HepG2 (cell line): ENCODE measurements at regions not wholly inside any gene's neighbourhood (a gene's known extent, or its start where the extent isn't known, plus 50 kb on each side); places are given as distances from the start of the nearest gene placed in this dataset.

Experiments used
- ATAC-seq: fragments of 200-7000 bp; cut with Tn5 transposase; 3 replicates; pipeline ENCODE4 v1.9.1; 2020; ENCODE audit warnings: mild to moderate bottlenecking, moderate library complexity
- BruUV-seq: library from RNA; stranded (reverse); fragments of 400-500 nt; replicated peaks from 2 replicates; lab custom pipeline; 2021; lab: Mats Ljungman, UMichigan
- CTCF ChIA-PET: fragments of 300-600 bp; formaldehyde crosslinking; extraction: SDS; loops from one replicate; lab custom pipeline; 2021; ENCODE audit warnings: low total read pairs, inconsistent platforms, low intra/inter-chr PET ratio; lab: Yijun Ruan, JAX
- POLR2A ChIA-PET: fragments of 350-600 bp; sonication (Branson Sonifier 250); formaldehyde crosslinking; loops from one replicate; lab custom pipeline; 2020; ENCODE audit warnings: antibody characterized with exemption, inconsistent platforms; lab: Yijun Ruan, JAX
- DNase-seq: peaks from one replicate; pipeline ENCODE4 v3.0.0-alpha.2; 2015; ENCODE audit warnings: low spot score
- FAIRE-seq: peaks from 3 replicates; lab custom pipeline; 2011; peaks lifted over from hg19 to GRCh38; lab: Jason Lieb, UNC
- H2AFZ ChIP-seq: one replicate; pipeline ENCODE4 v1.6.1; 2011; ENCODE audit warnings: low read length, inconsistent platforms
- H3K27ac ChIP-seq: fragments of 300-600 bp; 3 replicates; pipeline ENCODE4 v1.8.0; 2011; ENCODE audit warnings: mixed run types, mild to moderate bottlenecking, mixed read lengths, low read length, inconsistent platforms; ENCODE audit not compliant: insufficient read depth; ENCODE audit errors: extremely low read length
- H3K27me3 ChIP-seq, 2 experiments: fragments of 200-600 bp in 1 of 2; 2 replicates in 1 of 2; 3 replicates in 1 of 2; pipeline versions ENCODE4 v1.6.0 to v1.8.0; 2011; ENCODE audit warnings: low read length in 2 of 2, mild to moderate bottlenecking in 2 of 2, moderate library complexity in 2 of 2, inconsistent platforms in 1 of 2; ENCODE audit not compliant: insufficient read depth in 2 of 2, control insufficient read depth in 1 of 2
- H3K36me3 ChIP-seq, 2 experiments: fragments of 200-600 bp in 1 of 2; replicated peaks in 1 of 2; 2 replicates in 1 of 2; 3 replicates in 1 of 2; pipeline versions ENCODE4 v1.5.1 to v1.8.0; 2011; ENCODE audit warnings: low read length in 2 of 2, inconsistent platforms in 1 of 2; ENCODE audit not compliant: insufficient read depth in 2 of 2, control insufficient read depth in 1 of 2
- H3K4me1 ChIP-seq: 2 replicates; pipeline ENCODE4 v1.5.1; 2012; ENCODE audit warnings: low read length, inconsistent platforms; ENCODE audit not compliant: insufficient read depth
- H3K4me2 ChIP-seq: 2 replicates; pipeline ENCODE4 v1.6.0; 2011; ENCODE audit warnings: low read depth, low read length, inconsistent platforms
- H3K4me3 ChIP-seq, 3 experiments: fragments of 200-600 bp in 1 of 3; sonication (generic), shearing (Covaris generic) in 1 of 3; replicated peaks in 1 of 3; 2 replicates each; pipeline ENCODE4 v1.5.1; 2011 to 2016; ENCODE audit warnings: low read length in 3 of 3, inconsistent platforms in 2 of 3, low read depth in 2 of 3, mild to moderate bottlenecking in 2 of 3, control low read depth in 1 of 3, mixed read lengths in 1 of 3; ENCODE audit not compliant: insufficient read depth in 1 of 3
- H3K79me2 ChIP-seq: one replicate; pipeline ENCODE4 v1.6.1; 2011; ENCODE audit warnings: low read length, inconsistent platforms; ENCODE audit not compliant: insufficient read depth
- H3K9ac ChIP-seq: 2 replicates; pipeline ENCODE4 v1.6.0; 2011; ENCODE audit warnings: mild to moderate bottlenecking, low read depth, low read length, inconsistent platforms; ENCODE audit not compliant: insufficient read depth
- H3K9me3 ChIP-seq: 2 replicates; pipeline ENCODE4 v1.5.1; 2012; ENCODE audit warnings: mild to moderate bottlenecking, low read length
- H4K20me1 ChIP-seq: 2 replicates; pipeline ENCODE4 v1.6.0; 2011; ENCODE audit warnings: inconsistent platforms, mild to moderate bottlenecking, low read length, moderate library complexity; ENCODE audit not compliant: insufficient read depth
- MAFF ChIP-seq: IDR thresholded peaks from 2 replicates; pipeline ENCODE4 v1.6.1; 2011; ENCODE audit warnings: low read depth, low read length, improper control_type of control experiment
- NAIF1 ChIP-seq: sonication (generic); formaldehyde crosslinking; IDR thresholded peaks from 2 replicates; pipeline ENCODE4 v1.5.0; 2020; ENCODE audit warnings: mild to moderate bottlenecking, missing genetic modification reagents, borderline replicate concordance
- RAD21 ChIP-seq: fragments of 450-650 bp; formaldehyde crosslinking; IDR thresholded peaks from 2 replicates; pipeline ENCODE4 v1.5.0; 2020; ENCODE audit warnings: mild to moderate bottlenecking
- RELA ChIP-seq: sonication (generic); formaldehyde crosslinking; IDR thresholded peaks from 2 replicates; pipeline ENCODE4 v1.4.0; 2020; ENCODE audit warnings: missing genetic modification reagents
- RFX3 ChIP-seq: IDR thresholded peaks from 2 replicates; pipeline ENCODE4 v1.6.1; 2016; ENCODE audit warnings: missing biosample characterization, missing genetic modification reagents
- RXRB ChIP-seq: IDR thresholded peaks from 2 replicates; pipeline ENCODE4 v1.6.1; 2016; ENCODE audit warnings: borderline replicate concordance, missing genetic modification reagents, missing compliant biosample characterization
- SIX1 ChIP-seq: sonication (generic); formaldehyde crosslinking; IDR thresholded peaks from 2 replicates; pipeline ENCODE4 v1.4.0; 2020; ENCODE audit warnings: missing genetic modification reagents, borderline replicate concordance
- ZNF138 ChIP-seq: sonication (generic); formaldehyde crosslinking; IDR thresholded peaks from 2 replicates; pipeline ENCODE4 v1.5.0; 2020; ENCODE audit warnings: mild to moderate bottlenecking, low read depth, missing genetic modification reagents
- ZNF331 ChIP-seq: sonication (generic); formaldehyde crosslinking; IDR thresholded peaks from 2 replicates; pipeline ENCODE4 v1.4.0; 2020; ENCODE audit warnings: missing genetic modification reagents
- ZNF451 ChIP-seq: sonication (generic); formaldehyde crosslinking; IDR thresholded peaks from 2 replicates; pipeline ENCODE4 v1.5.0; 2020; ENCODE audit warnings: mild to moderate bottlenecking, missing genetic modification reagents
- ZNF549 ChIP-seq: sonication (generic); formaldehyde crosslinking; IDR thresholded peaks from 2 replicates; pipeline ENCODE4 v1.5.0; 2020; ENCODE audit warnings: missing genetic modification reagents
- ZNF773 ChIP-seq: sonication (generic); formaldehyde crosslinking; IDR thresholded peaks from 2 replicates; pipeline ENCODE4 v1.4.0; 2020; ENCODE audit warnings: missing genetic modification reagents, borderline replicate concordance
- WGBS: methylation state at CpG from one replicate; pipeline ENCODE4 v1.1.6; 2017; ENCODE audit warnings: low lambda C conversion rate; 5-methylcytosine and 5-hydroxymethylcytosine counted together
- in situ Hi-C: cut with HindIII; loops from 2 replicates; pipeline ENCODE4 v1.10.0; 2017; ENCODE audit warnings: low pct_unique_long_range_greater_than_20kb; ENCODE audit not compliant: extremely low pct_ligation_motif_present
- intact Hi-C: fragments of 100-400 bp; cut with micrococcal nuclease; formaldehyde crosslinking; loops from one replicate; pipeline ENCODE4 v1.10.0; 2022; ENCODE audit not compliant: unreplicated experiment
- TF ChIP-seq, protein P1 (sequence below): IDR thresholded peaks from 2 replicates; pipeline ENCODE4 v1.6.1; 2016; ENCODE audit warnings: control low read depth
- TF ChIP-seq, protein P2 (sequence below): sonication (generic); formaldehyde crosslinking; IDR thresholded peaks from 2 replicates; pipeline ENCODE4 v1.4.0; 2020; ENCODE audit warnings: missing genetic modification reagents, mild to moderate bottlenecking, borderline replicate concordance
- TF ChIP-seq, protein P3 (sequence below), 2 experiments: IDR thresholded peaks; 2 replicates each; pipeline ENCODE4 v1.6.1; 2011 to 2012; ENCODE audit warnings: low read length in 2 of 2, borderline replicate concordance in 1 of 2, low read depth in 1 of 2, mild to moderate bottlenecking in 1 of 2, moderate library complexity in 1 of 2
- TF ChIP-seq, protein P4 (sequence below): sonication (generic); formaldehyde crosslinking; IDR thresholded peaks from 2 replicates; pipeline ENCODE4 v1.4.0; 2020; ENCODE audit warnings: low read depth, mild to moderate bottlenecking, missing genetic modification reagents

DNA sequence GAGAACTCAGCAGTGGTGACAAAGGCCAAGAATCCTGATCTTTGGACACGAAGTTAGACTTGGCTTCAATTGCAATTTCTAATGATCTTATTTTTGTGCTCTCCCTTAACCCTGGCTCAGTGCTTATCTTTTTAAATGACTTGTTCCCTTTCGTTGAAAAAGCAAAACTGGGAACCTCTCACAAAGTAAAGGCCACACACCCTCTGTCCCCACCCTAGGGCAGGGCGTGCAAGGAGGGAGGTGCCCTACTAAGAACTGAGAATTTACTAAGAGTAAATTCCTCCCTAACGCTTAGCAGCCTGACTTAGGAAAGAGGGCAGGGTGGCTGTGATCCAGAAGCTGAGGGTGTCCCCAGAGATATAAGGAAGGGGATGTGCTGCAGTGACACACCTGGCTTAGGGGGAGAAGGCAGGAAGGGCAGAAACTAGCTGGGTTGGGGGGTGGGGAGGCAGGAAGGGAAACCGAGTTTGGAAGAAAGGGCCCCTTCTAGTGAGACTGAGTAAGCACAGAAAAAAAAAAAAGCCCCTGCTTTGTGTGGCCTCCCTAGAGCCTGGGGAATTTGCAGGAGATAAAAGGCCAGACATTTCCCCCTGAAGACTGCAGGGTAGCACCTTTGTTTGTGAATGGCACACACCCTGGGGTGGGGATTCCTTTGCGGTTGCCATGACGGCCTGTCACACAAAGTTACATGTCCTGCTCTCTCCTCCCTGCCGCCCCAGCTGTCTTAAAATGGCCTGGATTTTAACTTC, 435.1 kb downstream of the EFNB2 start:
- Histone ChIP-seq H3K27me3 (no peaks in the 10 kb centered on the region; a peak in 1 of 5 replicates), H3K4me3 (no peak overlapping the region), H2AFZ (no peak overlapping the region), H3K79me2 (no peaks in the 10 kb centered on the region), H3K9me3 (no peaks in the 10 kb centered on the region), H4K20me1 (no peaks in the 10 kb centered on the region), H3K36me3 (no peaks in the 10 kb centered on the region), H3K9ac (no peak overlapping the region), H3K4me2 (no peak overlapping the region), H3K27ac (no peak overlapping the region), H3K4me1 (no peaks in the 10 kb centered on the region)
- ATAC-seq = no peak
- ChIA-PET CTCF (no interaction called here), POLR2A (no interaction called here)
- no peak for DNase-seq
- intact Hi-C loops = no loop called here
- BruUV-seq = no TSS peak
- in situ Hi-C loops = no loop called here
- 5% methylated on average over 7 of the region's 8 CpGs for WGBS
- no peak for FAIRE-seq
- TF ChIP-seq NAIF1 (no peak), MAFF (no peak), RXRB (no peak), ZNF773 (CRISPR knock-in tag) (no peak), ZNF138 (CRISPR knock-in tag) (no peak), ZNF451 (no peak), RAD21 (CRISPR knock-in tag) (no peak), RELA (no peak), ZNF549 (CRISPR knock-in tag) (no peak), ZNF331 (no peak), SIX1 (no peak), RFX3 (CRISPR knock-in tag) (no peak)
- TF ChIP-seq, protein P1, sequence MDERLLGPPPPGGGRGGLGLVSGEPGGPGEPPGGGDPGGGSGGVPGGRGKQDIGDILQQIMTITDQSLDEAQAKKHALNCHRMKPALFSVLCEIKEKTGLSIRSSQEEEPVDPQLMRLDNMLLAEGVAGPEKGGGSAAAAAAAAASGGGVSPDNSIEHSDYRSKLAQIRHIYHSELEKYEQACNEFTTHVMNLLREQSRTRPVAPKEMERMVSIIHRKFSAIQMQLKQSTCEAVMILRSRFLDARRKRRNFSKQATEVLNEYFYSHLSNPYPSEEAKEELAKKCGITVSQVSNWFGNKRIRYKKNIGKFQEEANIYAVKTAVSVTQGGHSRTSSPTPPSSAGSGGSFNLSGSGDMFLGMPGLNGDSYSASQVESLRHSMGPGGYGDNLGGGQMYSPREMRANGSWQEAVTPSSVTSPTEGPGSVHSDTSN (CRISPR knock-in tag) = no peak
- TF ChIP-seq, protein P2, sequence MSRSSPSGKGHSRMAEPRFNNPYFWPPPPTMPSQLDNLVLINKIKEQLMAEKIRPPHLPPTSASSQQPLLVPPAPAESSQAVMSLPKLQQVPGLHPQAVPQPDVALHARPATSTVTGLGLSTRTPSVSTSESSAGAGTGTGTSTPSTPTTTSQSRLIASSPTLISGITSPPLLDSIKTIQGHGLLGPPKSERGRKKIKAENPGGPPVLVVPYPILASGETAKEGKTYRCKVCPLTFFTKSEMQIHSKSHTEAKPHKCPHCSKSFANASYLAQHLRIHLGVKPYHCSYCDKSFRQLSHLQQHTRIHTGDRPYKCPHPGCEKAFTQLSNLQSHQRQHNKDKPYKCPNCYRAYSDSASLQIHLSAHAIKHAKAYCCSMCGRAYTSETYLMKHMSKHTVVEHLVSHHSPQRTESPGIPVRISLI (CRISPR knock-in tag) = no peak
- TF ChIP-seq, protein P3, sequence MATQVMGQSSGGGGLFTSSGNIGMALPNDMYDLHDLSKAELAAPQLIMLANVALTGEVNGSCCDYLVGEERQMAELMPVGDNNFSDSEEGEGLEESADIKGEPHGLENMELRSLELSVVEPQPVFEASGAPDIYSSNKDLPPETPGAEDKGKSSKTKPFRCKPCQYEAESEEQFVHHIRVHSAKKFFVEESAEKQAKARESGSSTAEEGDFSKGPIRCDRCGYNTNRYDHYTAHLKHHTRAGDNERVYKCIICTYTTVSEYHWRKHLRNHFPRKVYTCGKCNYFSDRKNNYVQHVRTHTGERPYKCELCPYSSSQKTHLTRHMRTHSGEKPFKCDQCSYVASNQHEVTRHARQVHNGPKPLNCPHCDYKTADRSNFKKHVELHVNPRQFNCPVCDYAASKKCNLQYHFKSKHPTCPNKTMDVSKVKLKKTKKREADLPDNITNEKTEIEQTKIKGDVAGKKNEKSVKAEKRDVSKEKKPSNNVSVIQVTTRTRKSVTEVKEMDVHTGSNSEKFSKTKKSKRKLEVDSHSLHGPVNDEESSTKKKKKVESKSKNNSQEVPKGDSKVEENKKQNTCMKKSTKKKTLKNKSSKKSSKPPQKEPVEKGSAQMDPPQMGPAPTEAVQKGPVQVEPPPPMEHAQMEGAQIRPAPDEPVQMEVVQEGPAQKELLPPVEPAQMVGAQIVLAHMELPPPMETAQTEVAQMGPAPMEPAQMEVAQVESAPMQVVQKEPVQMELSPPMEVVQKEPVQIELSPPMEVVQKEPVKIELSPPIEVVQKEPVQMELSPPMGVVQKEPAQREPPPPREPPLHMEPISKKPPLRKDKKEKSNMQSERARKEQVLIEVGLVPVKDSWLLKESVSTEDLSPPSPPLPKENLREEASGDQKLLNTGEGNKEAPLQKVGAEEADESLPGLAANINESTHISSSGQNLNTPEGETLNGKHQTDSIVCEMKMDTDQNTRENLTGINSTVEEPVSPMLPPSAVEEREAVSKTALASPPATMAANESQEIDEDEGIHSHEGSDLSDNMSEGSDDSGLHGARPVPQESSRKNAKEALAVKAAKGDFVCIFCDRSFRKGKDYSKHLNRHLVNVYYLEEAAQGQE (IDR thresholded peaks at IDR 0.05; ENCODE audit: borderline replicate concordance in 1 of 2, low read depth in 1 of 2, low read length in 2 of 2) = no peak
- TF ChIP-seq, protein P4, sequence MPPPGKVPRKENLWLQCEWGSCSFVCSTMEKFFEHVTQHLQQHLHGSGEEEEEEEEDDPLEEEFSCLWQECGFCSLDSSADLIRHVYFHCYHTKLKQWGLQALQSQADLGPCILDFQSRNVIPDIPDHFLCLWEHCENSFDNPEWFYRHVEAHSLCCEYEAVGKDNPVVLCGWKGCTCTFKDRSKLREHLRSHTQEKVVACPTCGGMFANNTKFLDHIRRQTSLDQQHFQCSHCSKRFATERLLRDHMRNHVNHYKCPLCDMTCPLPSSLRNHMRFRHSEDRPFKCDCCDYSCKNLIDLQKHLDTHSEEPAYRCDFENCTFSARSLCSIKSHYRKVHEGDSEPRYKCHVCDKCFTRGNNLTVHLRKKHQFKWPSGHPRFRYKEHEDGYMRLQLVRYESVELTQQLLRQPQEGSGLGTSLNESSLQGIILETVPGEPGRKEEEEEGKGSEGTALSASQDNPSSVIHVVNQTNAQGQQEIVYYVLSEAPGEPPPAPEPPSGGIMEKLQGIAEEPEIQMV = no peak
